ENCODE measurements at regions not wholly inside any gene's neighbourhood (a gene's known extent, or its start where the extent isn't known, plus 50 kb on each side); places are given as distances from the start of the nearest gene placed in this dataset.

DNA sequence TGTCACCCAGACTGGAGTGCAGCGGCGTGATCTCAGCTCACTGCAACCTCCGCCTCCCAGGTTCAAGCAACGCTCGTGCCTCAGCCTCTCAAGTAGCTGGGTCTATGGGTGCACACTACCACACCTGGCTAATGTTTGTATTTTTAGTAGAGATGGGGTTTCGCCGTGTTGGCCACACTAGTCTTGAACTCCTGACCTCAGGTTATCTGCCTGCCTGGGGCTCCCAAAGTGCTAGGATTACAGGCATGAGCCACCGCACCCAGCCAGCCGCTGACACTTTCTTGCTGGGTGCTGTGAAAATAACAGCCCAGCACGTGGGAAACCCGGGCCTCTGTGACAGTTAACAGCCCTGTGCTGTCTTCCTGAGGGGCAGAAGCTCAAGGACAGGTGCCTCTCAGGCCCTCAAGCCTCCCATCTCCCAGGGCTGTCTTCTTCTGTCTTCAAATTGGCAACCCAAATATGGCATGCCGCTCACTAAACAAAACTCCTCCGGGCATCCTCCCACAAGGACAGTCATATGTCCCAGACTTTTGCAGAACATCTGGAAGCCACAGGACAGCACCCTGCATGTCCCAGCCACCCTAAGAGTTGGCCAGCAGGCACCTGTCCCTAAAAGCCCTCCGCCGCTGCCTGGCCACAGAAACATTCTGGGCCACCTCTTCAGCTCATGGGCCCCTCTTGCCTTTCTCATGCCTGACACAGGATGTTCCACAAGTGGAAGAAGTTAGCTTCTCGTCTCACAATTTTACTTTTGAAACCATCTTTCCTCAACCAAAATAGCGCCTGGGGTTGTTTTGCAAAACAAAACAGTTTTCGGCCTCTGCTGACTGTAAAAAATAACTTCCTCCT lies 233.6 kb downstream of the SYK start:
- no peaks in the 10 kb centered on the region for H3K36me3 ChIP-seq (ENCODE audit: control insufficient read depth in 2 of 2, insufficient read depth in 2 of 2, low read length in 1 of 2)
- no peak overlapping the region for H3K27ac ChIP-seq (ENCODE audit: low read depth in 1 of 2, low read length in 1 of 2)
- peaks cover 0 to 11% of the 10 kb centered on the region in 2 donors for H3K4me1 ChIP-seq (ENCODE audit: control insufficient read depth in 2 of 2, insufficient read depth in 2 of 2, low read length in 2 of 2)
- H3K27me3 ChIP-seq (ENCODE audit: control insufficient read depth in 2 of 2, insufficient read depth in 1 of 2, low read length in 1 of 2), result peaks cover 3% of the 10 kb centered on the region in 2 donors
- WGBS, result 92% methylated on average over 18 of the region's 18 CpGs
- no peak for DNase-seq (ENCODE audit: low read depth in 6 of 9, low spot score in 9 of 9)
- no peaks in the 10 kb centered on the region for H3K9me3 ChIP-seq (ENCODE audit: control insufficient read depth in 2 of 2, insufficient read depth in 1 of 2, low read length in 1 of 2)
- H3K4me3 ChIP-seq (ENCODE audit: low read length in 2 of 2), result no peak overlapping the region

DNA sequence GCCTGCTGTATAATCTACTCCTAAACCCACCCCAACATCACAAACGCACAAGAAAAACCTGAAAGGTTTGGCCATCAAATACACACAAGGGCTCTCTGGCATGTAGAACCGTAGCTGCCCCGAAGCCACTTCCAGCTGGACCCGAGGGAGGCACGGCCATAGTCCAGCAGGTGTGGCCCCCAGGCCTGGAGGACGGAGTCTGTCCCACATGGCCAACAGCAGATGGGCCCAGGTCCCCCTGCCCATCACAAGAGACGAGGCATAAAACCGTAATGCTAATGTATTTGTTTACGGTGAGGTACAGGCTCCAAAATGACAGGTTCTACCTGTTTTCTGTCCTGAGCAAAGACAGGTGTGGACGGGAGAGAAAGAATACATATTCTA lies 234.2 kb downstream of the SYK start:
- no peak for DNase-seq (ENCODE audit: low read depth in 6 of 9, low spot score in 9 of 9)

DNA sequence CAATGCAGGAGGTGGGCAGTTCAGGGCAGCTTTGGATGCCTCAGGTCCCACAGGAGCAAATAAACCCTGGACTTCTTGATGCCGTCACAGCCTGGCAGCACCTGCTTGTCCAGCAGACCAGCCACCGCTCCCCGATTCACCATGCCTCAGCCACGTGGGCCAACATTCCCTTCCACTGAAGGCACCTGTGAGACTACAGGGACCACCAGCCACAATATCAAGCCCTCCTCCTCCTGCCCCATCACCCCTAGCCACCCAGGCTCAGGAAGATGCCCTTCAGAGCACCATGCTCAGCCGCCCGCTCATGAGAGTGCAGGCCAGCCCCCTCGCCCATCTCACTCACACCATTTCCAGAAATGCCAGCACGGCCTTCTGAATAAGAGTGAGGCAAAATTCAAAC lies 234.7 kb downstream of the SYK start:
- H3K4me3 ChIP-seq (ENCODE audit: low read length in 2 of 2), result no peak overlapping the region
- H3K36me3 ChIP-seq (ENCODE audit: control insufficient read depth in 2 of 2, insufficient read depth in 2 of 2, low read length in 1 of 2), result no peaks in the 10 kb centered on the region
- no peaks in the 10 kb centered on the region for H3K9me3 ChIP-seq (ENCODE audit: control insufficient read depth in 2 of 2, insufficient read depth in 1 of 2, low read length in 1 of 2)
- H3K27me3 ChIP-seq (ENCODE audit: control insufficient read depth in 2 of 2, insufficient read depth in 1 of 2, low read length in 1 of 2), result peaks cover 3% of the 10 kb centered on the region in 2 donors
- DNase-seq (ENCODE audit: low read depth in 6 of 9, low spot score in 9 of 9), result no peak
- 96% methylated on average over 8 of the region's 8 CpGs for WGBS
- H3K4me1 ChIP-seq (ENCODE audit: control insufficient read depth in 2 of 2, insufficient read depth in 2 of 2, low read length in 2 of 2), result peaks cover 0 to 11% of the 10 kb centered on the region in 2 donors
- no peak overlapping the region for H3K27ac ChIP-seq (ENCODE audit: low read depth in 1 of 2, low read length in 1 of 2)

More for the DNA sequence above, 234.2 kb downstream of the SYK start:
- H3K36me3 ChIP-seq (ENCODE audit: control insufficient read depth in 2 of 2, insufficient read depth in 2 of 2, low read length in 1 of 2), result no peaks in the 10 kb centered on the region
- H3K27ac ChIP-seq (ENCODE audit: low read depth in 1 of 2, low read length in 1 of 2), result no peak overlapping the region
- peaks cover 3% of the 10 kb centered on the region in 2 donors for H3K27me3 ChIP-seq (ENCODE audit: control insufficient read depth in 2 of 2, insufficient read depth in 1 of 2, low read length in 1 of 2)
- 94% methylated on average over 10 of the region's 10 CpGs for WGBS
- peaks cover 0 to 11% of the 10 kb centered on the region in 2 donors for H3K4me1 ChIP-seq (ENCODE audit: control insufficient read depth in 2 of 2, insufficient read depth in 2 of 2, low read length in 2 of 2)
- H3K4me3 ChIP-seq (ENCODE audit: low read length in 2 of 2), result no peak overlapping the region
- H3K9me3 ChIP-seq (ENCODE audit: control insufficient read depth in 2 of 2, insufficient read depth in 1 of 2, low read length in 1 of 2), result no peaks in the 10 kb centered on the region

DNA sequence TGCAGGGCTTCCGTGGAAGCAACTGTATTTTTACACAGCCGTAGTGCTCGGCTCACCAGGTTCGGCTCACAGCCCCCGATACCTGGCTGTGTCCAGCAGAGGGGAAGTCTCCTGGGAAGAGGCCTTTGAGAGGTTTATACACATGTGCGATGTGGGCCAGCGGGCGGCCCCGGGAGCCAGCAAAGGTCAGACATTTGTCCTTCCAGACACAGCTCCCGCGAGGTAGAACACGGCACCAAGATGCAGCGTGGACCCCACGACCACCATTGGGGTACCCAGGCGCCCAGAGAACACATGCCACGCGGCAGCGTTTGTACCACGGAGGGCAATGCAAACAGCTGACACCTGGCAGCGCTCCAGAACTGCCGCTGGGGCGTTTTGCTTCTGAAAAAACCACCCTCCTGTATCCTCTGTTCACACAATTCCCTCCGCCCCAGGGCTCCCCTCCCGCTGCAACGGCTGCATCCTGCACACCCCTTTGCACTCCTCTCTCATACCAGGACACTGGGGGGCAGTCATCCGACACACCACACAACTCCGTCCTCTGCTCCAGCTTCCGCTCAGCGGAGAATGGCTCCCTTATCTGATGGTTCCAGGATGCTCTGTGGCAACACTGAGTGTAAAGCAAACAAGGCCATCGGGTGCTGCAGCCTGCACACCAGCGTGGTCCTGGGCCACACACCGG lies 235.3 kb downstream of the SYK start:
- H3K27ac ChIP-seq (ENCODE audit: low read depth in 1 of 2, low read length in 1 of 2), result no peak overlapping the region
- 26% methylated on average over 32 of the region's 32 CpGs for WGBS
- DNase-seq (ENCODE audit: low read depth in 6 of 9, low spot score in 9 of 9), result peak; percentile 33 to 81 (median 52)

DNA sequence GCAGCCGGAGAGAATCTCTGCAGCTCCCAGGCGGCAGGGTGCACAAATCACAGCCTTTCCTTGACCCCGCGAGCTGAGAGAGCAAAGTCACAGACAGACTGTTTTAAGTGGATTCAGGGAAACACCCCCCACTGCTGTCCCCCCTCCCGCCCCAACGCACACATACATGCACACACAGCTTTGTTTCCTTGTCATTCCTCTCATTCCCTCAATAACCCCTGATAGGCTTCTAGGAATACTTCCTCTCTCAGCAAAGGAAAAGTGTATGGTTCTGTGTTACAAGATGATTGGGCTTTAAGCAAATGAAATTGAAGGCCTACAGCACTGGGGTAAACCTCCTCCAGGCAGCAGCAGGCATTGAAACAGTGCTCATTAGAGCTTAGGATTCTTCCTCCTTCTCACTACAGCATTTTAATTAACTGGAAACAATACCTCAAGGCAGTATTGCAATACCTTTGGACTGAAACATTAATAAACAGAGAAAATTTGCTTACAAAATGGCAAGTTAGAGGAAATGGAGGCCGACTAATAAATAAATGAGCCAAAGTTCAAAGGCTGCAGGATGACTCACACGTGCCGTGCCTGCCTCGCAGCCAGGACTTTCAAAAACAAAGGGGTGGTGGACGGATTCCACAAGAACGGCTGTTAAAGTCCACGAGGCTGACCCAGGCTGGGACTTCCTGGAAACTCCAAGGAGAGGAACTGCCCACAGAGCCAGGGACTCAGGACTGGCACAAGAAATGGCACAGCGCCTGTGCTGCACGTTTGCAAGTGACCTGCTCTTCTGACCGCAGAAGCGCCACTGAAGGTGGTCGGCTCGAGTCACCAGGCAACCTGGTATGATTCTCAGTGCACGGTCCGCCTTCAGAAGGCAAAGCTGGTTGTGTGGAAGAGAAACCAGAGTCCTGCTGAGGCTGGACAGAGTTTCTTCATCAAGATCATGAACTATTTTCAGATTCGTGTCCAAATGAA lies 236.2 kb downstream of the SYK start:
- Histone ChIP-seq H3K27me3 (ENCODE audit: control insufficient read depth in 2 of 2, insufficient read depth in 1 of 2, low read length in 1 of 2) (peaks cover 3% of the 10 kb centered on the region in 2 donors), H3K9me3 (ENCODE audit: control insufficient read depth in 2 of 2, insufficient read depth in 1 of 2, low read length in 1 of 2) (no peaks in the 10 kb centered on the region), H3K4me3 (ENCODE audit: low read length in 2 of 2) (no peak overlapping the region), H3K36me3 (ENCODE audit: control insufficient read depth in 2 of 2, insufficient read depth in 2 of 2, low read length in 1 of 2) (no peaks in the 10 kb centered on the region), H3K4me1 (ENCODE audit: control insufficient read depth in 2 of 2, insufficient read depth in 2 of 2, low read length in 2 of 2) (peaks cover 0 to 11% of the 10 kb centered on the region in 2 donors), H3K27ac (ENCODE audit: low read depth in 1 of 2, low read length in 1 of 2) (no peak overlapping the region)
- 70% methylated on average over 22 of the region's 22 CpGs for WGBS
- no peak for DNase-seq (ENCODE audit: low read depth in 6 of 9, low spot score in 9 of 9)

More for the DNA sequence above, 235.3 kb downstream of the SYK start:
- Histone ChIP-seq H3K9me3 (ENCODE audit: control insufficient read depth in 2 of 2, insufficient read depth in 1 of 2, low read length in 1 of 2) (no peaks in the 10 kb centered on the region), H3K27me3 (ENCODE audit: control insufficient read depth in 2 of 2, insufficient read depth in 1 of 2, low read length in 1 of 2) (peaks cover 3% of the 10 kb centered on the region in 2 donors), H3K4me3 (ENCODE audit: low read length in 2 of 2) (no peak overlapping the region), H3K4me1 (ENCODE audit: control insufficient read depth in 2 of 2, insufficient read depth in 2 of 2, low read length in 2 of 2) (peaks cover 0 to 11% of the 10 kb centered on the region in 2 donors), H3K36me3 (ENCODE audit: control insufficient read depth in 2 of 2, insufficient read depth in 2 of 2, low read length in 1 of 2) (no peaks in the 10 kb centered on the region)

DNA sequence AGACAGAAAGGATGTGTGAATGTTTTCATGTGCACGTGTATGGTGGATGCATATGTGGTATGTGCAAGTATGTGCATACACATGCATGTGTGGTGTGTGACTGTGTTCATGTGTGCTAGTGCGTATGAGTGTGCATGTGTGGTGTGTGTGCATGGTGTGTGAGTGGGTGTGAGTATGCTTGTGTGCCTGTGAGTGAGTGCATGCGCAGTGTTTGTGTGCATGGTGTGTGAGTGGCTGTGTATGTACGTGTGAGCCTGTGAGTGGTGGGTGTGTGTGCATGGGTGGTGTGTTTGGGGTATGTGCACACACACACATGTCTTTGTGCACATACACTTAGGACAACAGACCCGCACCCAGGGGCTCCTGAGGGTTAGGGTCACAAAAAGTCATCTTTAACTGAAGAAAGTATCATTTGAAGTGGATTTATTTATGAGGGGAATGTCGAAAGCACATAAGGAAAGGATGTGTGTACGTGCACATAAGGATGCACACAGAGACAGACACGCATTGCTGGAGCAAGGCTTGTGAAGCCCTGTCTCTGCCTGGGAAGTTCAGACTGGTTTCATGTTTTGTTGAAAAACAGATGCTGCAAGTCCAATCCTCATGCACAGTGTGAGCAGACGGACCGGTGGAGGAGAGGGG lies 237.0 kb downstream of the SYK start:
- no peak overlapping the region for H3K27ac ChIP-seq (ENCODE audit: low read depth in 1 of 2, low read length in 1 of 2)
- no peak overlapping the region for H3K4me3 ChIP-seq (ENCODE audit: low read length in 2 of 2)
- H3K27me3 ChIP-seq (ENCODE audit: control insufficient read depth in 2 of 2, insufficient read depth in 1 of 2, low read length in 1 of 2), result peaks cover 3% of the 10 kb centered on the region in 2 donors
- peaks cover 0 to 11% of the 10 kb centered on the region in 2 donors for H3K4me1 ChIP-seq (ENCODE audit: control insufficient read depth in 2 of 2, insufficient read depth in 2 of 2, low read length in 2 of 2)
- 98% methylated on average over 10 of the region's 10 CpGs for WGBS
- no peaks in the 10 kb centered on the region for H3K9me3 ChIP-seq (ENCODE audit: control insufficient read depth in 2 of 2, insufficient read depth in 1 of 2, low read length in 1 of 2)
- DNase-seq (ENCODE audit: low read depth in 6 of 9, low spot score in 9 of 9), result no peak
- no peaks in the 10 kb centered on the region for H3K36me3 ChIP-seq (ENCODE audit: control insufficient read depth in 2 of 2, insufficient read depth in 2 of 2, low read length in 1 of 2)

DNA sequence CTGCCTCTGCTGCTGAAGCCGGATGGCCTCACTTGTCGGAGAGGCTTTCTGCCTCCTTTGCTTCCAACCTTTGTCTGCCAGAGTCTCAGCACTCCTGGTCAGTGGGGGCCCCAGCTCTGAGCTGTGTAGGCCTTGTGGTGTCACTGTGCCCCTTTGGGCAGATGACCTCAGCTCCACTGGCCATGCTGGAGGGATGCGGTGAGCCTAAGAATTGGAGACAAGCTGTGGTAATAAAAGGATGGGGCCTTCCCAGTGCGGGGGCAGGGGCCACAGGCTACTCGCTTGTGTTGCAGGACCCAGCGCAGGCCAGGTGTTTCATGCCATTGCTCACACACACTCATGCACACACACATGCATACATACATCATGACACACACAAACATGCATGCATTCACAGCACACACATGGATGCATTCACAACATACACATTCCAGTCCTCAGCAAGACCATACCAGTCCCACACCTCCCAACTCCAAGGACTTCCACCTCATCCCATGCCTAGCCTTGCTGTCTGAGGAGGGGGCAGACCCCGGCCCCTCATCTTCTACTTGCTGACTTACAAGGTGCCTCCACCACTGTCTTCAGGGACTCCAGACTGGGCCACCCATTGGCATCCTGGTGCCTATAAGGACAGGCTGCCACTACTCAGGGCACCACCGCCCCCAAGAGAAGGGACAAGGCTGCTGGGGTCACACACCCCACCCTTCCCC lies 237.7 kb downstream of the SYK start:
- no peak for DNase-seq (ENCODE audit: low read depth in 6 of 9, low spot score in 9 of 9)
- H3K4me1 ChIP-seq (ENCODE audit: control insufficient read depth in 2 of 2, insufficient read depth in 2 of 2, low read length in 2 of 2), result peaks cover 0 to 11% of the 10 kb centered on the region in 2 donors
- peaks cover 4 to 5% of the 10 kb centered on the region in 2 donors for H3K27me3 ChIP-seq (ENCODE audit: control insufficient read depth in 2 of 2, insufficient read depth in 1 of 2, low read length in 1 of 2)
- 95% methylated on average over 8 of the region's 8 CpGs for WGBS
- H3K36me3 ChIP-seq (ENCODE audit: control insufficient read depth in 2 of 2, insufficient read depth in 2 of 2, low read length in 1 of 2), result no peaks in the 10 kb centered on the region
- H3K27ac ChIP-seq (ENCODE audit: low read depth in 1 of 2, low read length in 1 of 2), result no peak overlapping the region
- H3K9me3 ChIP-seq (ENCODE audit: control insufficient read depth in 2 of 2, insufficient read depth in 1 of 2, low read length in 1 of 2), result no peaks in the 10 kb centered on the region
- H3K4me3 ChIP-seq (ENCODE audit: low read length in 2 of 2), result no peak overlapping the region

DNA sequence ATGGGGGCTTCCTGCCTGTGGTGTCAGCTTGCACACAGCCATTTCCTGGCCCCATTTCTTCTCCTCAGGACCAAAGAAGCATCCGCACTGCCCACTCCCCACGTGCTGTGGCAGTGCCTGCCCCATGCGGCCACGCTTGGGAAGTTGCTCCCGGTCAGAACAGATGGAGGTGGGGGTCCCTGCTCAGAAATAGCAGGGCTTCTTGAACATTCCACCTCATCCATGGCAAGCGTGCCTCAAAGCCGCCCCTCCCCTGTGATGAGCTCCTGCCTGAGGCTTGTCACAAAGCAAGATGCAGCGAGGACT lies 238.2 kb downstream of the SYK start:
- no peaks in the 10 kb centered on the region for H3K9me3 ChIP-seq (ENCODE audit: control insufficient read depth in 2 of 2, insufficient read depth in 1 of 2, low read length in 1 of 2)
- H3K4me3 ChIP-seq (ENCODE audit: low read length in 2 of 2), result no peak overlapping the region
- H3K27ac ChIP-seq (ENCODE audit: low read depth in 1 of 2, low read length in 1 of 2), result no peak overlapping the region
- H3K27me3 ChIP-seq (ENCODE audit: control insufficient read depth in 2 of 2, insufficient read depth in 1 of 2, low read length in 1 of 2), result peaks cover 5% of the 10 kb centered on the region in 2 donors
- peaks cover 0 to 11% of the 10 kb centered on the region in 2 donors for H3K4me1 ChIP-seq (ENCODE audit: control insufficient read depth in 2 of 2, insufficient read depth in 2 of 2, low read length in 2 of 2)
- WGBS, result 72% methylated on average over 8 of the region's 8 CpGs
- H3K36me3 ChIP-seq (ENCODE audit: control insufficient read depth in 2 of 2, insufficient read depth in 2 of 2, low read length in 1 of 2), result no peaks in the 10 kb centered on the region
- no peak for DNase-seq (ENCODE audit: low read depth in 6 of 9, low spot score in 9 of 9)

Data from thymus (tissue), 11 donors.